ENCODE measurements at regions not wholly inside any gene's neighbourhood (a gene's known extent, or its start where the extent isn't known, plus 50 kb on each side); places are given as distances from the start of the nearest gene placed in this dataset.

DNA sequence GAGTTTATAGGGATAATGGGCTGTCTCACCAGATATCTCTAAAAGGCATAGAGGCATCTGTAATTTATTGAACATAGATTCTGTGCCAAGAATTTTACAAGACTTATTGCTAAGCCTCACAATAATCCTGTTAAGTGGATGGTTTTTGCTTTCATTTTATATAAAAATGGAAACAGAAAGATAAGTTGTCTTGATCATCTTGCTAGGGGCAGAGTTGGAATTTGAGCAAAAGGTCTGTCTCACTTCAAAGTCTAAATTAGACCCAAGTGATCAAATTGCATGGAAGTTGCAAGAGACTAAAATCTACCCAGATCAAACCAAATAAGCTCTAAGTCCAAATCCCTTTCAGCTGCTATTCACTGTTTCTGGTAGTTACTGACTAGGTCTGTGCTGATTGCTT is 95.3 kb upstream of the SOX11 start:
- TF ChIP-seq, protein P1, sequence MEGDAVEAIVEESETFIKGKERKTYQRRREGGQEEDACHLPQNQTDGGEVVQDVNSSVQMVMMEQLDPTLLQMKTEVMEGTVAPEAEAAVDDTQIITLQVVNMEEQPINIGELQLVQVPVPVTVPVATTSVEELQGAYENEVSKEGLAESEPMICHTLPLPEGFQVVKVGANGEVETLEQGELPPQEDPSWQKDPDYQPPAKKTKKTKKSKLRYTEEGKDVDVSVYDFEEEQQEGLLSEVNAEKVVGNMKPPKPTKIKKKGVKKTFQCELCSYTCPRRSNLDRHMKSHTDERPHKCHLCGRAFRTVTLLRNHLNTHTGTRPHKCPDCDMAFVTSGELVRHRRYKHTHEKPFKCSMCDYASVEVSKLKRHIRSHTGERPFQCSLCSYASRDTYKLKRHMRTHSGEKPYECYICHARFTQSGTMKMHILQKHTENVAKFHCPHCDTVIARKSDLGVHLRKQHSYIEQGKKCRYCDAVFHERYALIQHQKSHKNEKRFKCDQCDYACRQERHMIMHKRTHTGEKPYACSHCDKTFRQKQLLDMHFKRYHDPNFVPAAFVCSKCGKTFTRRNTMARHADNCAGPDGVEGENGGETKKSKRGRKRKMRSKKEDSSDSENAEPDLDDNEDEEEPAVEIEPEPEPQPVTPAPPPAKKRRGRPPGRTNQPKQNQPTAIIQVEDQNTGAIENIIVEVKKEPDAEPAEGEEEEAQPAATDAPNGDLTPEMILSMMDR (IDR thresholded peaks at IDR 0.05; ENCODE audit: low read depth, low read length, poor library complexity, severe bottlenecking): no peak
- no peak for TF ChIP-seq EZH2phosphoT487 (IDR thresholded peaks at IDR 0.05; ENCODE audit: borderline replicate concordance, low read length)
